HepG2 (cell line): ENCODE measurements at regions not wholly inside any gene's neighbourhood (a gene's known extent, or its start where the extent isn't known, plus 50 kb on each side); places are given as distances from the start of the nearest gene placed in this dataset.

Experiments
- FOSL2 ChIP-seq: sonication (generic); formaldehyde crosslinking; IDR thresholded peaks from 2 replicates; pipeline ENCODE4 v1.4.0; 2020; ENCODE audit warnings: missing genetic modification reagents
- KDM4B ChIP-seq: sonication (generic); formaldehyde crosslinking; IDR thresholded peaks from 2 replicates; pipeline ENCODE4 v1.4.0; 2020; ENCODE audit warnings: missing genetic modification reagents
- MZF1 ChIP-seq: sonication (generic); formaldehyde crosslinking; IDR thresholded peaks from 2 replicates; pipeline ENCODE4 v1.8.1; 2023; ENCODE audit warnings: mild to moderate bottlenecking, missing genetic modification reagents, borderline replicate concordance
- PBX3 ChIP-seq: sonication (generic); formaldehyde crosslinking; IDR thresholded peaks from 2 replicates; pipeline ENCODE4 v1.8.1; 2023; ENCODE audit warnings: missing genetic modification reagents, inconsistent platforms, borderline replicate concordance
- SP2 ChIP-seq: sonication (generic); formaldehyde crosslinking; IDR thresholded peaks from 2 replicates; pipeline ENCODE4 v1.5.1; 2020; ENCODE audit warnings: mild to moderate bottlenecking, missing genetic modification reagents
- TBL1XR1 ChIP-seq: fragments of 150-350 bp; IDR thresholded peaks from 2 replicates; pipeline ENCODE4 v1.6.1; 2014; ENCODE audit warnings: borderline replicate concordance, low read length; ENCODE audit not compliant: partially characterized antibody
- TF ChIP-seq, protein P1 (sequence below): IDR thresholded peaks from 2 replicates; pipeline ENCODE4 v1.6.1; 2012; ENCODE audit warnings: inconsistent platforms
- TF ChIP-seq, protein P2 (sequence below): sonication (generic); formaldehyde crosslinking; IDR thresholded peaks from 2 replicates; pipeline ENCODE4 v1.4.0; 2020; ENCODE audit warnings: missing genetic modification reagents

GRCh38 chr2:16015210-16015902 is 75.0 kb downstream of the MYCN start:
- TF ChIP-seq TBL1XR1 (no peak), KDM4B (CRISPR knock-in tag) (no peak), PBX3 (CRISPR knock-in tag) (no peak), FOSL2 (CRISPR knock-in tag) (no peak), MZF1 (CRISPR knock-in tag) (no peak), SP2 (CRISPR knock-in tag) (no peak)
- TF ChIP-seq, protein P1, sequence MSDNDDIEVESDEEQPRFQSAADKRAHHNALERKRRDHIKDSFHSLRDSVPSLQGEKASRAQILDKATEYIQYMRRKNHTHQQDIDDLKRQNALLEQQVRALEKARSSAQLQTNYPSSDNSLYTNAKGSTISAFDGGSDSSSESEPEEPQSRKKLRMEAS = no peak
- TF ChIP-seq, protein P2, sequence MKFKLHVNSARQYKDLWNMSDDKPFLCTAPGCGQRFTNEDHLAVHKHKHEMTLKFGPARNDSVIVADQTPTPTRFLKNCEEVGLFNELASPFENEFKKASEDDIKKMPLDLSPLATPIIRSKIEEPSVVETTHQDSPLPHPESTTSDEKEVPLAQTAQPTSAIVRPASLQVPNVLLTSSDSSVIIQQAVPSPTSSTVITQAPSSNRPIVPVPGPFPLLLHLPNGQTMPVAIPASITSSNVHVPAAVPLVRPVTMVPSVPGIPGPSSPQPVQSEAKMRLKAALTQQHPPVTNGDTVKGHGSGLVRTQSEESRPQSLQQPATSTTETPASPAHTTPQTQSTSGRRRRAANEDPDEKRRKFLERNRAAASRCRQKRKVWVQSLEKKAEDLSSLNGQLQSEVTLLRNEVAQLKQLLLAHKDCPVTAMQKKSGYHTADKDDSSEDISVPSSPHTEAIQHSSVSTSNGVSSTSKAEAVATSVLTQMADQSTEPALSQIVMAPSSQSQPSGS (CRISPR knock-in tag) = no peak
